ENCODE measurements at regions not wholly inside any gene's neighbourhood (a gene's known extent, or its start where the extent isn't known, plus 50 kb on each side); places are given as distances from the start of the nearest gene placed in this dataset.

- no peak for DNase-seq (ENCODE audit: extremely low spot score)
- no peak for TF ChIP-seq NFRKB (IDR thresholded peaks at IDR 0.05)
- TF ChIP-seq ARNT (IDR thresholded peaks at IDR 0.05): no peak
- no peak for TF ChIP-seq FOXM1 (IDR thresholded peaks at IDR 0.05; ENCODE audit: borderline replicate concordance)
- no peak for TF ChIP-seq TARDBP (IDR thresholded peaks at IDR 0.05)
- TF ChIP-seq ZNF384 (IDR thresholded peaks at IDR 0.05): no peak
- no peak for TF ChIP-seq L3MBTL2 (conservative IDR thresholded peaks at IDR 0.05)
- no peak for TF ChIP-seq SUZ12 (IDR thresholded peaks at IDR 0.05)
- TF ChIP-seq FOXA1 (IDR thresholded peaks at IDR 0.05): no peak
- no peak for TF ChIP-seq BHLHE40 (IDR thresholded peaks at IDR 0.05; ENCODE audit: borderline replicate concordance)
- TF ChIP-seq PKNOX1 (IDR thresholded peaks at IDR 0.05): no peak
- no peak for TF ChIP-seq CTBP1 (IDR thresholded peaks at IDR 0.05; ENCODE audit: borderline replicate concordance)
- no peak for TF ChIP-seq LEF1 (IDR thresholded peaks at IDR 0.05; ENCODE audit: borderline replicate concordance)
- no peak for TF ChIP-seq ELF4 (IDR thresholded peaks at IDR 0.05)
- TF ChIP-seq SP1 (IDR thresholded peaks at IDR 0.05): no peak
- TF ChIP-seq FOXK2 (IDR thresholded peaks at IDR 0.05): no peak
- TF ChIP-seq HDGF (IDR thresholded peaks at IDR 0.05; ENCODE audit: borderline replicate concordance): no peak
- CTCF ChIA-PET: no interaction called here
- POLR2A ChIA-PET: no interaction called here
These were observed 1753.0 kb downstream of the SLITRK1 start for GRCh38 chr13:82129281-82129680.

GRCh38 chr13:82118589-82118988 lies 1763.7 kb downstream of the SLITRK1 start:
- no peak for DNase-seq (ENCODE audit: extremely low spot score)
- CTCF ChIA-PET: interaction anchor here (0.9 kb wide), 1 partner anchor 212 kb away, joined by 3 read pairs; no protein-coding TSS in a partner anchor
- POLR2A ChIA-PET: no interaction called here
- peak; percentile 80; the same call in 1 of the 2 replicates for TF ChIP-seq FOXA1 (IDR thresholded peaks at IDR 0.05)
- no peak for TF ChIP-seq BHLHE40 (IDR thresholded peaks at IDR 0.05; ENCODE audit: borderline replicate concordance)
- TF ChIP-seq FOXM1 (IDR thresholded peaks at IDR 0.05; ENCODE audit: borderline replicate concordance): no peak
- no peak for TF ChIP-seq ELF4 (IDR thresholded peaks at IDR 0.05)
- no peak for TF ChIP-seq FOXK2 (IDR thresholded peaks at IDR 0.05)
- TF ChIP-seq CTBP1 (IDR thresholded peaks at IDR 0.05; ENCODE audit: borderline replicate concordance): peak; percentile 36; the same call in 1 of the 2 replicates
- TF ChIP-seq TARDBP (IDR thresholded peaks at IDR 0.05): no peak
- no peak for TF ChIP-seq SUZ12 (IDR thresholded peaks at IDR 0.05)
- TF ChIP-seq PKNOX1 (IDR thresholded peaks at IDR 0.05): peak; percentile 72
- no peak for TF ChIP-seq SP1 (IDR thresholded peaks at IDR 0.05)
- TF ChIP-seq ARNT (IDR thresholded peaks at IDR 0.05): no peak
- no peak for TF ChIP-seq LEF1 (IDR thresholded peaks at IDR 0.05; ENCODE audit: borderline replicate concordance)

GRCh38 chr13:82116422-82116989 lies 1765.8 kb downstream of the SLITRK1 start:
- TF ChIP-seq PKNOX1 (IDR thresholded peaks at IDR 0.05): no peak
- TF ChIP-seq NFRKB (IDR thresholded peaks at IDR 0.05): no peak
- no peak for TF ChIP-seq ZNF384 (IDR thresholded peaks at IDR 0.05)
- TF ChIP-seq FOXK2 (IDR thresholded peaks at IDR 0.05): no peak
- no peak for TF ChIP-seq LEF1 (IDR thresholded peaks at IDR 0.05; ENCODE audit: borderline replicate concordance)
- no peak for TF ChIP-seq FOXA1 (IDR thresholded peaks at IDR 0.05)
- no peak for TF ChIP-seq TARDBP (IDR thresholded peaks at IDR 0.05)
- no peak for TF ChIP-seq SUZ12 (IDR thresholded peaks at IDR 0.05)
- TF ChIP-seq ELF4 (IDR thresholded peaks at IDR 0.05): no peak
- TF ChIP-seq HDGF (IDR thresholded peaks at IDR 0.05; ENCODE audit: borderline replicate concordance): no peak
- no peak for TF ChIP-seq CTBP1 (IDR thresholded peaks at IDR 0.05; ENCODE audit: borderline replicate concordance)
- no peak for TF ChIP-seq BHLHE40 (IDR thresholded peaks at IDR 0.05; ENCODE audit: borderline replicate concordance)
- no peak for TF ChIP-seq SP1 (IDR thresholded peaks at IDR 0.05)
- TF ChIP-seq ARNT (IDR thresholded peaks at IDR 0.05): no peak
- TF ChIP-seq FOXM1 (IDR thresholded peaks at IDR 0.05; ENCODE audit: borderline replicate concordance): no peak
- DNase-seq (ENCODE audit: extremely low spot score): no peak
- ChIA-PET CTCF (no interaction called here), POLR2A (no interaction called here)

- no peak for DNase-seq (ENCODE audit: extremely low spot score)
- POLR2A ChIA-PET: no interaction called here
- TF ChIP-seq ZNF384 (IDR thresholded peaks at IDR 0.05): no peak
- TF ChIP-seq TARDBP (IDR thresholded peaks at IDR 0.05): no peak
- TF ChIP-seq CTBP1 (IDR thresholded peaks at IDR 0.05; ENCODE audit: borderline replicate concordance): no peak
- TF ChIP-seq LEF1 (IDR thresholded peaks at IDR 0.05; ENCODE audit: borderline replicate concordance): no peak
- TF ChIP-seq SP1 (IDR thresholded peaks at IDR 0.05): no peak
- no peak for TF ChIP-seq NFRKB (IDR thresholded peaks at IDR 0.05)
- no peak for TF ChIP-seq ARNT (IDR thresholded peaks at IDR 0.05)
- no peak for TF ChIP-seq ELF4 (IDR thresholded peaks at IDR 0.05)
- TF ChIP-seq HDGF (IDR thresholded peaks at IDR 0.05; ENCODE audit: borderline replicate concordance): no peak
- TF ChIP-seq FOXM1 (IDR thresholded peaks at IDR 0.05; ENCODE audit: borderline replicate concordance): no peak
- TF ChIP-seq FOXK2 (IDR thresholded peaks at IDR 0.05): no peak
- no peak for TF ChIP-seq PKNOX1 (IDR thresholded peaks at IDR 0.05)
- no peak for TF ChIP-seq SUZ12 (IDR thresholded peaks at IDR 0.05)
- TF ChIP-seq L3MBTL2 (conservative IDR thresholded peaks at IDR 0.05): no peak
- TF ChIP-seq FOXA1 (IDR thresholded peaks at IDR 0.05): no peak
- TF ChIP-seq BHLHE40 (IDR thresholded peaks at IDR 0.05; ENCODE audit: borderline replicate concordance): no peak
These were observed 1766.9 kb downstream of the SLITRK1 start for GRCh38 chr13:82115391-82115790.

GRCh38 chr13:82096256-82096655 lies 1755.3 kb upstream of the SPRY2 start:
- no peak for TF ChIP-seq NFRKB (IDR thresholded peaks at IDR 0.05)
- no peak for TF ChIP-seq SUZ12 (IDR thresholded peaks at IDR 0.05)
- TF ChIP-seq ELF4 (IDR thresholded peaks at IDR 0.05): no peak
- TF ChIP-seq LEF1 (IDR thresholded peaks at IDR 0.05; ENCODE audit: borderline replicate concordance): no peak
- TF ChIP-seq TARDBP (IDR thresholded peaks at IDR 0.05): no peak
- no peak for TF ChIP-seq FOXA1 (IDR thresholded peaks at IDR 0.05)
- no peak for TF ChIP-seq FOXK2 (IDR thresholded peaks at IDR 0.05)
- TF ChIP-seq FOXM1 (IDR thresholded peaks at IDR 0.05; ENCODE audit: borderline replicate concordance): no peak
- no peak for TF ChIP-seq ZNF384 (IDR thresholded peaks at IDR 0.05)
- TF ChIP-seq SP1 (IDR thresholded peaks at IDR 0.05): no peak
- TF ChIP-seq PKNOX1 (IDR thresholded peaks at IDR 0.05): no peak
- no peak for TF ChIP-seq CTBP1 (IDR thresholded peaks at IDR 0.05; ENCODE audit: borderline replicate concordance)
- CTCF ChIA-PET: interaction anchor here (0.5 kb wide), 1 partner anchor 311 kb away, joined by 3 read pairs; no protein-coding TSS in a partner anchor
- POLR2A ChIA-PET: no interaction called here
- DNase-seq (ENCODE audit: extremely low spot score): no peak

More at GRCh38 chr13:82115391-82115790, 1766.9 kb downstream of the SLITRK1 start:
- CTCF ChIA-PET: no interaction called here
